ENCODE measurements at regions not wholly inside any gene's neighbourhood (a gene's known extent, or its start where the extent isn't known, plus 50 kb on each side); places are given as distances from the start of the nearest gene placed in this dataset.
"Not testable (repeated sequence)": the region's sequence is repeated elsewhere in the genome, so short reads cannot be mapped to it uniquely, and the experiment has no call there.

DNA sequence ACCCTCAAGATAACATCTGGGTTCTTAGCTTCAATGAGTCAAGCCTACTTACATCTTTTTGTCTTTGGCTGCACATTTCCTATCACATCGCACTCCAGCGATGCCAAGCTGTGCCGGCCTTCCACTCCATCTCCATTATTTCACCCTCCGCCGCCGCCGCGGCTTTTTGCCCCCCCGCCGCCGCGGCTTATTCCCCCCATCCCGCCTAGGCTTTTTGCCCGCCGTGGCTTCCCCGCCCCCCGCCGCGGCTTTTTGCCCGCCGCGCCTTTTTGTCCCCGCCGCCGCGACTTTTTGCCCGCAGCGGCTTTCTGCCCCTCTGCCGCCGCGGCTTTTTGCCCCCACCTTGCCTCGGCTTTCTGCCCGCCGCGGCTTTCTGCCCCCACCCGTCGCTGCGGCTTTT, 50.8 kb downstream of the PPIAL4E start:
- not testable (repeated sequence) for H3K4me3 ChIP-seq (replicated peaks; ENCODE audit: insufficient read depth, low read length); H3K27me3 ChIP-seq (ENCODE audit: insufficient read depth, poor library complexity, severe bottlenecking); H3K27ac ChIP-seq (replicated peaks)
- peak in 1 of 2 experiments; percentile 0 for DNase-seq (ENCODE audit: low read depth in 1 of 2, low spot score in 1 of 2)

Measured in HL-60 (cell line).